ENCODE measurements at regions not wholly inside any gene's neighbourhood (a gene's known extent, or its start where the extent isn't known, plus 50 kb on each side); places are given as distances from the start of the nearest gene placed in this dataset.

DNA sequence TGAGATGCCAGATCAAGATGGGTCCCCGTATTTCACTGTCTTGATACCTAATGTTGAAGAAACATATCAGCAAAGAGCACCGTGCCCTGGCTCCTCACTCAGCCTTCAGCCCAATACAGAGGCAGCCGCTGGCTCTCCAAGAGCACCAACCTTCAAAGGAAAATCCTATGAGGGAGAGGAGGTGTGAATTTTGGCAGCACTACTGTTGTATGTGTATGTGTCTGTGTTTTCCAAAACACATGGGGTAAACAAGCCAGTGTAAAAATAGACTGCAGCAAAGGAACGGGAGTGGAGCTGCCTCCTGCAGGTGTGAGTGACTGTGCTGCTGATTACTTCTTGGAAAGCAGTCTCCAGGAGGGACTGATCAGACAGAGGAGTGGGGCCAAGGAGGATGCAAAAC, 194.0 kb upstream of the CDH5 start:
- no peak overlapping the region for H3K4me3 ChIP-seq (replicated peaks in 1 of 3; ENCODE audit: insufficient read depth in 1 of 3, low read depth in 2 of 3, low read length in 3 of 3)
- in situ Hi-C loops (cut with HindIII; ENCODE audit: extremely low pct_ligation_motif_present, low pct_unique_long_range_greater_than_20kb): no loop called here
- FAIRE-seq: no peak
- intact Hi-C loops (cut with micrococcal nuclease; ENCODE audit: unreplicated experiment): no loop called here
- CTCF ChIA-PET (ENCODE audit: low intra/inter-chr PET ratio, low total read pairs): no interaction called here
- 9% methylated on average over 4 of the region's 4 CpGs for WGBS (ENCODE audit: low lambda C conversion rate)
- no peak overlapping the region for H2AFZ ChIP-seq (ENCODE audit: low read length)
- no peaks in the 10 kb centered on the region for H3K4me1 ChIP-seq (ENCODE audit: insufficient read depth, low read length)
- no peak overlapping the region for H3K4me2 ChIP-seq (ENCODE audit: low read depth, low read length)
- no TSS peak for BruUV-seq (replicated peaks)
- no peak overlapping the region for H3K9ac ChIP-seq (ENCODE audit: insufficient read depth, low read depth, low read length)
- H3K36me3 ChIP-seq (replicated peaks in 1 of 2; ENCODE audit: control insufficient read depth in 1 of 2, insufficient read depth in 2 of 2, low read length in 2 of 2): no peaks in the 10 kb centered on the region
- DNase-seq (ENCODE audit: low spot score): no peak
- H3K27ac ChIP-seq (ENCODE audit: extremely low read length, insufficient read depth, low read length): no peak overlapping the region
- ATAC-seq: no peak
- POLR2A ChIA-PET: no interaction called here
- peaks cover 0 to 50% of the 10 kb centered on the region in 2 experiments; a peak in 4 of 5 replicates for H3K27me3 ChIP-seq (ENCODE audit: control insufficient read depth in 1 of 2, insufficient read depth in 2 of 2, low read length in 2 of 2)
- H3K9me3 ChIP-seq (ENCODE audit: low read length): no peaks in the 10 kb centered on the region
- H4K20me1 ChIP-seq (ENCODE audit: insufficient read depth, low read length): no peaks in the 10 kb centered on the region
- no peaks in the 10 kb centered on the region for H3K79me2 ChIP-seq (ENCODE audit: insufficient read depth, low read length)
- TF ChIP-seq ZNF296 (CRISPR knock-in tag; conservative IDR thresholded peaks at IDR 0.05) (no peak), CAMTA2 (CRISPR knock-in tag; IDR thresholded peaks at IDR 0.05; ENCODE audit: borderline replicate concordance) (no peak), TRIM24 (CRISPR knock-in tag; IDR thresholded peaks at IDR 0.05) (no peak), PLRG1 (conservative IDR thresholded peaks at IDR 0.05) (no peak), MED1 (CRISPR knock-in tag; IDR thresholded peaks at IDR 0.05) (no peak), MBD4 (IDR thresholded peaks at IDR 0.05; ENCODE audit: borderline replicate concordance, low read length) (no peak), SETDB1 (CRISPR knock-in tag; IDR thresholded peaks at IDR 0.05; ENCODE audit: borderline replicate concordance) (no peak), NFIC (IDR thresholded peaks at IDR 0.05; ENCODE audit: low read length) (no peak), ZNF766 (CRISPR knock-in tag; IDR thresholded peaks at IDR 0.05; ENCODE audit: borderline replicate concordance) (no peak), YEATS2 (CRISPR knock-in tag; IDR thresholded peaks at IDR 0.05; ENCODE audit: borderline replicate concordance) (no peak)
- TF ChIP-seq, protein P1, sequence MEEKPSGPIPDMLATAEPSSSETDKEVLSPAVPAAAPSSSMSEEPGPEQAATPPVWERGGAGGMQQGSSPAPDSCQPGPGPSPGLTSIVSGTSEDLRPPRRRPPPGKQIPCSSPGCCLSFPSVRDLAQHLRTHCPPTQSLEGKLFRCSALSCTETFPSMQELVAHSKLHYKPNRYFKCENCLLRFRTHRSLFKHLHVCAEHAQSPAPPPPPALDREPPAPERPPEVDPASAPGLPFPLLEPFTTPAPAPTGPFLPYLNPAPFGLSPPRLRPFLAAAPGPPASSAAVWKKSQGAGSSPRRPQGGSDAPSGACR (CRISPR knock-in tag; IDR thresholded peaks at IDR 0.05): no peak
- TF ChIP-seq, protein P2, sequence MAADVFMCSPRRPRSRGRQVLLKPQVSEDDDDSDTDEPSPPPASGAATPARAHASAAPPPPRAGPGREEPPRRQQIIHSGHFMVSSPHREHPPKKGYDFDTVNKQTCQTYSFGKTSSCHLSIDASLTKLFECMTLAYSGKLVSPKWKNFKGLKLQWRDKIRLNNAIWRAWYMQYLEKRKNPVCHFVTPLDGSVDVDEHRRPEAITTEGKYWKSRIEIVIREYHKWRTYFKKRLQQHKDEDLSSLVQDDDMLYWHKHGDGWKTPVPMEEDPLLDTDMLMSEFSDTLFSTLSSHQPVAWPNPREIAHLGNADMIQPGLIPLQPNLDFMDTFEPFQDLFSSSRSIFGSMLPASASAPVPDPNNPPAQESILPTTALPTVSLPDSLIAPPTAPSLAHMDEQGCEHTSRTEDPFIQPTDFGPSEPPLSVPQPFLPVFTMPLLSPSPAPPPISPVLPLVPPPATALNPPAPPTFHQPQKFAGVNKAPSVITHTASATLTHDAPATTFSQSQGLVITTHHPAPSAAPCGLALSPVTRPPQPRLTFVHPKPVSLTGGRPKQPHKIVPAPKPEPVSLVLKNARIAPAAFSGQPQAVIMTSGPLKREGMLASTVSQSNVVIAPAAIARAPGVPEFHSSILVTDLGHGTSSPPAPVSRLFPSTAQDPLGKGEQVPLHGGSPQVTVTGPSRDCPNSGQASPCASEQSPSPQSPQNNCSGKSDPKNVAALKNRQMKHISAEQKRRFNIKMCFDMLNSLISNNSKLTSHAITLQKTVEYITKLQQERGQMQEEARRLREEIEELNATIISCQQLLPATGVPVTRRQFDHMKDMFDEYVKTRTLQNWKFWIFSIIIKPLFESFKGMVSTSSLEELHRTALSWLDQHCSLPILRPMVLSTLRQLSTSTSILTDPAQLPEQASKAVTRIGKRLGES (CRISPR knock-in tag; IDR thresholded peaks at IDR 0.05; ENCODE audit: borderline replicate concordance): no peak
